ENCODE measurements at regions not wholly inside any gene's neighbourhood (a gene's known extent, or its start where the extent isn't known, plus 50 kb on each side); places are given as distances from the start of the nearest gene placed in this dataset.

- DNase-seq (ENCODE audit: low read depth, low spot score), result no peak
Observed at GRCh38 chr9:88733651-88734421, 198.9 kb downstream of the NXNL2 start.

GRCh38 chr9:88734527-88734926, 199.5 kb downstream of the NXNL2 start:
- no peak for DNase-seq (ENCODE audit: low read depth, low spot score)

GRCh38 chr9:88736136-88736637, 201.2 kb downstream of the NXNL2 start:
- DNase-seq (ENCODE audit: low read depth, low spot score), result no peak

GRCh38 chr9:88737031-88737430, 202.1 kb downstream of the NXNL2 start:
- no peak for DNase-seq (ENCODE audit: low read depth, low spot score)

GRCh38 chr9:88737876-88738275, 202.9 kb downstream of the NXNL2 start:
- no peak for DNase-seq (ENCODE audit: low read depth, low spot score)

GRCh38 chr9:88738709-88739108, 203.7 kb downstream of the NXNL2 start:
- DNase-seq (ENCODE audit: low read depth, low spot score), result no peak

- DNase-seq (ENCODE audit: low read depth, low spot score), result no peak
Observed at GRCh38 chr9:88739373-88739772, 204.4 kb downstream of the NXNL2 start.

GRCh38 chr9:88740844-88741243, 205.9 kb downstream of the NXNL2 start:
- DNase-seq (ENCODE audit: low read depth, low spot score), result no peak

- no peak for DNase-seq (ENCODE audit: low read depth, low spot score)
Observed at GRCh38 chr9:88741335-88741734, 206.4 kb downstream of the NXNL2 start.

- DNase-seq (ENCODE audit: low read depth, low spot score), result no peak
Observed at GRCh38 chr9:88742483-88742882, 207.5 kb downstream of the NXNL2 start.

- DNase-seq (ENCODE audit: low read depth, low spot score), result no peak
Observed at GRCh38 chr9:88742905-88743304, 207.9 kb downstream of the NXNL2 start.

GRCh38 chr9:88745276-88746001, 210.5 kb downstream of the NXNL2 start:
- DNase-seq (ENCODE audit: low read depth, low spot score), result no peak

- no peak for DNase-seq (ENCODE audit: low read depth, low spot score)
Observed at GRCh38 chr9:88746029-88746742, 211.2 kb downstream of the NXNL2 start.

- no peak for DNase-seq (ENCODE audit: low read depth, low spot score)
Observed at GRCh38 chr9:88746743-88747398, 211.9 kb downstream of the NXNL2 start.

GRCh38 chr9:88747768-88748167, 212.8 kb downstream of the NXNL2 start:
- no peak for DNase-seq (ENCODE audit: low read depth, low spot score)

GRCh38 chr9:88748566-88749261, 213.7 kb downstream of the NXNL2 start:
- no peak for DNase-seq (ENCODE audit: low read depth, low spot score)

GRCh38 chr9:88749420-88749819, 214.4 kb downstream of the NXNL2 start:
- DNase-seq (ENCODE audit: low read depth, low spot score), result no peak

GRCh38 chr9:88750832-88751360, 215.9 kb downstream of the NXNL2 start:
- no peak for DNase-seq (ENCODE audit: low read depth, low spot score)

- DNase-seq (ENCODE audit: low read depth, low spot score), result no peak
Observed at GRCh38 chr9:88751781-88752180, 216.8 kb downstream of the NXNL2 start.

- DNase-seq (ENCODE audit: low read depth, low spot score), result no peak
Observed at GRCh38 chr9:88753691-88754367, 218.9 kb downstream of the NXNL2 start.

Data from iPS DF 19.7 (cell line).